SU-DHL-6 (cell line): ENCODE measurements at regions not wholly inside any gene's neighbourhood (a gene's known extent, or its start where the extent isn't known, plus 50 kb on each side); places are given as distances from the start of the nearest gene placed in this dataset.

Source experiments
- H2AFZ ChIP-seq: fragments of 200-600 bp; sonication (generic); 2 replicates; pipeline ENCODE4 v1.6.1; 2014; ENCODE audit warnings: low read depth, mild to moderate bottlenecking, moderate library complexity, mixed read lengths, antibody characterized with exemption, low read length; ENCODE audit not compliant: severe bottlenecking
- H3F3A ChIP-seq: fragments of 200-600 bp; shearing (Covaris generic); 2 replicates; pipeline ENCODE4 v1.6.0; 2016; ENCODE audit warnings: antibody characterized with exemption, mild to moderate bottlenecking; ENCODE audit not compliant: insufficient read depth
- H3K27ac ChIP-seq: fragments of 200-600 bp; sonication (generic); 2 replicates; pipeline ENCODE4 v1.5.1; 2016; ENCODE audit warnings: low read depth, mild to moderate bottlenecking, low read length, moderate library complexity, mixed read lengths
- H3K27me3 ChIP-seq: fragments of 200-600 bp; sonication (generic), shearing (Covaris generic); 2 replicates; pipeline ENCODE4 v1.6.0; 2014; ENCODE audit warnings: mild to moderate bottlenecking, low read length
- H3K36me3 ChIP-seq: fragments of 200-600 bp; sonication (generic); 2 replicates; pipeline ENCODE4 v1.6.1; 2014; ENCODE audit warnings: mild to moderate bottlenecking, low read length, mixed read lengths
- H3K4me2 ChIP-seq: fragments of 300-600, 200-600 bp; shearing (Covaris generic), sonication (generic); 2 replicates; pipeline ENCODE4 v1.6.0; 2014; ENCODE audit warnings: low read length, low read depth, mild to moderate bottlenecking; ENCODE audit not compliant: poor library complexity, severe bottlenecking
- H3K4me3 ChIP-seq: fragments of 200-600 bp; sonication (generic); 2 replicates; pipeline ENCODE4 v1.5.1; 2014; ENCODE audit warnings: antibody characterized with exemption, low read length, mild to moderate bottlenecking, mixed read lengths; ENCODE audit not compliant: insufficient read depth, poor library complexity, severe bottlenecking
- H3K79me2 ChIP-seq: fragments of 200-600 bp; sonication (generic); 2 replicates; pipeline ENCODE4 v1.6.1; 2014; ENCODE audit warnings: mild to moderate bottlenecking, low read length, moderate library complexity; ENCODE audit not compliant: insufficient read depth
- H3K9ac ChIP-seq: fragments of 200-600 bp; sonication (generic); 2 replicates; pipeline ENCODE4 v1.7.0; 2014; ENCODE audit warnings: mild to moderate bottlenecking, low read length
- H3K9me2 ChIP-seq: fragments of 200-600 bp; sonication (generic); replicated peaks from 2 replicates; pipeline ENCODE4 v1.6.1; 2014; ENCODE audit warnings: low read length; ENCODE audit not compliant: insufficient read depth
- H3K9me3 ChIP-seq: fragments of 200-600 bp; sonication (generic); 2 replicates; pipeline ENCODE4 v1.6.1; 2014; ENCODE audit warnings: low read length, mixed read lengths; ENCODE audit not compliant: insufficient read depth
- H4K20me1 ChIP-seq: fragments of 200-600 bp; sonication (generic); 2 replicates; pipeline ENCODE4 v1.6.1; 2014; ENCODE audit warnings: low read depth, mild to moderate bottlenecking, antibody characterized with exemption, low read length, moderate library complexity, mixed read lengths
- CTCF ChIP-seq: fragments of 200-600 bp; sonication (generic); IDR thresholded peaks from one replicate; pipeline ENCODE4 v1.5.1; 2017; ENCODE audit warnings: antibody characterized with exemption, mild to moderate bottlenecking, low read length, moderate library complexity; ENCODE audit not compliant: insufficient read depth, poor library complexity, severe bottlenecking
- EZH2phosphoT487 ChIP-seq: fragments of 200-600 bp; sonication (generic), shearing (Covaris generic); conservative IDR thresholded peaks from 2 replicates; pipeline ENCODE4 v1.6.1; 2018; ENCODE audit warnings: mild to moderate bottlenecking, antibody characterized with exemption, low read length, moderate library complexity, mixed read lengths

DNA sequence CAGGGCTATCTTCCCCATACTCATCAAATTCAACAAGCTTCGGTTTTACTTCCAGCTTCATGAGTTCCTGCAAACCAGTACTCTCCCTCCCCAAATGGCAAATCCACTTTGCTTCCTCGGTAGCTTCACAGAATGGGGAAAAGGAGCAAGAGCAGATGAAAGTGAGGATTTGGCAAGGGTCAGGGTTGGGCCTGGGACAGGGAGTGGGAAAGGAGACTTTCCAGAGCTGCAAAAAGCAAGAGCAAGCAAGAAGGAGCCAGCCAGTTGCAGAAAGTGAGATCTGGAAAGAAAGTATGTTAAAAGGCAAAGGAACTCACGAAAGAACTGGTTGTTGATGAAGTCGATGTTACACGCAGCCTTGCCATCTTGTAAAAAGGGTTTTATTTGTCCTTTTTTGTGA, 522.8 kb upstream of the TBX3 start:
- no peak overlapping the region for H3K4me2 ChIP-seq
- H3K79me2 ChIP-seq: no peaks in the 10 kb centered on the region
- no peak overlapping the region for H3K27ac ChIP-seq
- H3K9ac ChIP-seq: no peak overlapping the region
- no peaks in the 10 kb centered on the region for H3K27me3 ChIP-seq
- H2AFZ ChIP-seq: no peak overlapping the region
- no peaks in the 10 kb centered on the region for H3F3A ChIP-seq
- no peaks in the 10 kb centered on the region for H3K9me2 ChIP-seq
- TF ChIP-seq EZH2phosphoT487: no peak
- TF ChIP-seq CTCF: no peak
- H4K20me1 ChIP-seq: no peaks in the 10 kb centered on the region
- no peaks in the 10 kb centered on the region for H3K9me3 ChIP-seq
- no peak overlapping the region for H3K4me3 ChIP-seq
- no peaks in the 10 kb centered on the region for H3K36me3 ChIP-seq

DNA sequence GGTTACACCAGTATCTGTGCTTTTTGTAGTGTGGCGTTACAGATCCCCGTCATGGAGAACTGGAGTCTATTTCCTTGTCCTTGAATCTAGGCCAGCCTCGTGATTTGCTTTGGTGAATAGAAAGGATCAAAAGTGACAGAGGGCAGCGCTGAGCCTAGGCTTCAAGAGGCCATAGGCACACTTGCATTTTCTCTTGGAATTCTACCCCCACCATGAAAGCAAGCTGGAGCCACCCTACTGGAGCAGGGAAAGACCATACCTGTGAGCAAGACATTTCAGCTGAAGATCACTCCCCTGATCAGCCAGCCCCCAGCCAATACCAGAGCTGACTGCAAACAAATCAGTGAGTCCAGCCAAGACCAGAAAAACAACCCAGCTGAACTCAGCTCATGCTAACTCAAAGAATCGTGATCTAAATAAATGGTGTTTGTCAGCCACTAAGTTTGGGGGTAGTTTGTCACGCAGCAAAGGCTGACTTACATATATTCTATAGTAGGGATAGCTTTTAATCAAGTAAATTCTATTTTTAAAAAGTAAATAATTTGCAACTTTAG, 521.9 kb upstream of the TBX3 start:
- Histone ChIP-seq H4K20me1 (no peaks in the 10 kb centered on the region), H3K79me2 (no peaks in the 10 kb centered on the region), H3K9ac (no peak overlapping the region), H3K9me3 (no peaks in the 10 kb centered on the region), H3K9me2 (no peaks in the 10 kb centered on the region), H3K27ac (no peak overlapping the region), H2AFZ (no peak overlapping the region), H3F3A (no peaks in the 10 kb centered on the region), H3K36me3 (no peaks in the 10 kb centered on the region), H3K4me2 (no peak overlapping the region), H3K27me3 (no peaks in the 10 kb centered on the region), H3K4me3 (no peak overlapping the region)
- TF ChIP-seq CTCF (no peak), EZH2phosphoT487 (no peak)

DNA sequence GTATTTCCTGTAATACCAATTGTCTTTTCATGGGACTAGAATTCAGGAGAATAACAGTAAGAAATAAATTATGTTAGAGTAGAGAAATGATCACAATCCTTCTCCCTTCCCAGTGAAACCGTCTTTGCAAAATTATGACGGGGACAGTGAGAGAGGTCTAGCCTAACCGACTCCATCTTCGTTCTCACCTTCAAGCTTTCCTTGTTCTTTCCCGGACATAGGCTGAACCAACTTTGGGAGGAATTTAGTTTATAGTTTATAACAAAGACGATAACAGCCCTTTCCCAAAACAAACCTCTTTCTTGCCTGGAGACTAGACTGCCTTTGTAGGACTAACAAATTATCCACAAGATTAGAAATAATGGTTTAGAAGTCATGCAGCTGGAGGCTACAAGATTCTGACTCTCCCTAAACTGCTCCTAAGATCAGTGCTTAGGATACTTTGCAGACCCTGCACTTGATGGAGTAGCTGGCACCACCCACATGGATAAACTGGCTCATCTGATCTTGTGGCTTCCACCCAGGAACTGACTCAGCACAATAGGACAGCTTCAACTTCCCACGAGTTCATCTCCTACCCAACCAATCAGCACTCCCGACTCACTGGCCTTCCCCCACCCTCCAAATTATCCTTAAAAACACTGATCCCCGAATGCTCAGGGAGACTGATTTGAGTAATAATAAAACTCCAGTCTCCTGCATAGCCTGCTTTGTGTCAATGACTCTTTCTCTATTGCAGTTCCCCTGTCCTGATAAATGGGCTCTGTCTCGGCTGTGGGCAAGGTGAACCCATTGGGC, 521.2 kb upstream of the TBX3 start:
- Histone ChIP-seq H2AFZ (no peak overlapping the region), H3K79me2 (no peaks in the 10 kb centered on the region), H3K9ac (no peak overlapping the region), H3K4me3 (no peak overlapping the region), H3K9me3 (no peaks in the 10 kb centered on the region), H4K20me1 (no peaks in the 10 kb centered on the region), H3K9me2 (no peaks in the 10 kb centered on the region), H3F3A (no peaks in the 10 kb centered on the region), H3K27me3 (no peaks in the 10 kb centered on the region), H3K27ac (no peak overlapping the region), H3K36me3 (no peaks in the 10 kb centered on the region), H3K4me2 (no peak overlapping the region)
- TF ChIP-seq CTCF: no peak
- no peak for TF ChIP-seq EZH2phosphoT487
